ENCODE measurements at regions not wholly inside any gene's neighbourhood (a gene's known extent, or its start where the extent isn't known, plus 50 kb on each side); places are given as distances from the start of the nearest gene placed in this dataset.

GRCh38 chr4:30122711-30123110 is 597.5 kb upstream of the PCDH7 start:
- no peak overlapping the region for H3K9ac ChIP-seq (ENCODE audit: insufficient read depth, low read depth, low read length)
- in situ Hi-C loops (cut with HindIII; ENCODE audit: extremely low pct_ligation_motif_present, low pct_unique_long_range_greater_than_20kb), result no loop called here
- ATAC-seq (no peak), DNase-seq (ENCODE audit: low spot score) (no peak), FAIRE-seq (no peak)
- no TSS peak for BruUV-seq (replicated peaks)
- intact Hi-C loops (cut with micrococcal nuclease; ENCODE audit: unreplicated experiment), result no loop called here
- CTCF ChIA-PET (ENCODE audit: low intra/inter-chr PET ratio, low total read pairs), result no interaction called here
- H3K4me3 ChIP-seq (replicated peaks in 1 of 3; ENCODE audit: insufficient read depth in 1 of 3, low read depth in 2 of 3, low read length in 3 of 3), result no peak overlapping the region
- peaks cover 62% of the 10 kb centered on the region for H3K9me3 ChIP-seq (ENCODE audit: low read length)
- H4K20me1 ChIP-seq (ENCODE audit: insufficient read depth, low read length), result no peaks in the 10 kb centered on the region
- no peaks in the 10 kb centered on the region for H3K4me1 ChIP-seq (ENCODE audit: insufficient read depth, low read length)
- TF ChIP-seq ZNF609 (CRISPR knock-in tag; IDR thresholded peaks at IDR 0.05; ENCODE audit: borderline replicate concordance) (no peak), YEATS4 (CRISPR knock-in tag; IDR thresholded peaks at IDR 0.05; ENCODE audit: borderline replicate concordance) (no peak), ZBTB8A (CRISPR knock-in tag; IDR thresholded peaks at IDR 0.05; ENCODE audit: borderline replicate concordance, low read depth) (no peak), SRY (CRISPR knock-in tag; IDR thresholded peaks at IDR 0.05) (no peak), ZBTB21 (CRISPR knock-in tag; IDR thresholded peaks at IDR 0.05) (no peak), SNAPC5 (CRISPR knock-in tag; IDR thresholded peaks at IDR 0.05; ENCODE audit: borderline replicate concordance) (no peak), ZNF770 (CRISPR knock-in tag; IDR thresholded peaks at IDR 0.05) (no peak), MYNN (CRISPR knock-in tag; IDR thresholded peaks at IDR 0.05; ENCODE audit: low read depth) (no peak), MED1 (CRISPR knock-in tag; IDR thresholded peaks at IDR 0.05) (no peak), MAFF (IDR thresholded peaks at IDR 0.05; ENCODE audit: low read depth, low read length) (no peak), ATF7 (IDR thresholded peaks at IDR 0.05) (no peak), ATF7 (CRISPR knock-in tag; IDR thresholded peaks at IDR 0.05) (no peak), ZNF580 (CRISPR knock-in tag; IDR thresholded peaks at IDR 0.05; ENCODE audit: borderline replicate concordance, low read depth) (no peak), ZNF180 (CRISPR knock-in tag; IDR thresholded peaks at IDR 0.05; ENCODE audit: borderline replicate concordance, low read depth) (no peak), ZFP1 (CRISPR knock-in tag; IDR thresholded peaks at IDR 0.05) (no peak), AFF4 (CRISPR knock-in tag; IDR thresholded peaks at IDR 0.05) (no peak)
- no peak overlapping the region for H3K27ac ChIP-seq (ENCODE audit: extremely low read length, insufficient read depth, low read length)
- H3K79me2 ChIP-seq (ENCODE audit: insufficient read depth, low read length), result no peaks in the 10 kb centered on the region
- H3K27me3 ChIP-seq (ENCODE audit: control insufficient read depth in 1 of 2, insufficient read depth in 2 of 2, low read length in 2 of 2), result no peaks in the 10 kb centered on the region
- POLR2A ChIA-PET, result no interaction called here
- no peaks in the 10 kb centered on the region for H3K36me3 ChIP-seq (replicated peaks in 1 of 2; ENCODE audit: control insufficient read depth in 1 of 2, insufficient read depth in 2 of 2, low read length in 2 of 2)
- 2% methylated on average over 3 of the region's 3 CpGs for WGBS (ENCODE audit: low lambda C conversion rate)
- no peak overlapping the region for H3K4me2 ChIP-seq (ENCODE audit: low read depth, low read length)
- H2AFZ ChIP-seq (ENCODE audit: low read length), result no peak overlapping the region
